NAMALWA (cell line): ENCODE measurements at regions not wholly inside any gene's neighbourhood (a gene's known extent, or its start where the extent isn't known, plus 50 kb on each side); places are given as distances from the start of the nearest gene placed in this dataset.
A peak's percentile ranks its signal among the peaks of the same experiment; 100 is the strongest.
"Not testable (repeated sequence)": the region's sequence is repeated elsewhere in the genome, so short reads cannot be mapped to it uniquely, and the experiment has no call there.

ENCODE experiments used
- DNase-seq: peaks from one replicate; pipeline ENCODE4 v3.0.0-alpha.2; 2015; ENCODE audit warnings: low spot score

GRCh38 chr7:6990426-6991152 lies 164.5 kb upstream of the CCZ1B start:
- not testable (repeated sequence) for DNase-seq

GRCh38 chr7:6991169-6991611 lies 165.1 kb upstream of the CCZ1B start:
- peak; percentile 24 for DNase-seq

- not testable (repeated sequence) for DNase-seq
Measured at GRCh38 chr7:6991686-6992085, 165.6 kb upstream of the CCZ1B start.

GRCh38 chr7:6992133-6992532 lies 166.1 kb upstream of the CCZ1B start:
- not testable (repeated sequence) for DNase-seq

GRCh38 chr7:6995026-6995425 lies 169.0 kb upstream of the CCZ1B start:
- DNase-seq: not testable (repeated sequence)

- DNase-seq: not testable (repeated sequence)
Measured at GRCh38 chr7:6995493-6996289, 169.6 kb upstream of the CCZ1B start.

GRCh38 chr7:6999067-6999666 lies 173.1 kb upstream of the CCZ1B start:
- not testable (repeated sequence) for DNase-seq

- no peak for DNase-seq
Measured at GRCh38 chr7:7002418-7003062, 176.5 kb upstream of the CCZ1B start.

GRCh38 chr7:7005303-7005702 lies 177.0 kb upstream of the C1GALT1 start:
- no peak for DNase-seq

GRCh38 chr7:7005949-7006348 lies 176.4 kb upstream of the C1GALT1 start:
- DNase-seq: not testable (repeated sequence)

- not testable (repeated sequence) for DNase-seq
Measured at GRCh38 chr7:7011241-7011640, 171.1 kb upstream of the C1GALT1 start.

GRCh38 chr7:7011751-7012150 lies 170.6 kb upstream of the C1GALT1 start:
- DNase-seq: not testable (repeated sequence)

GRCh38 chr7:7014827-7015595 lies 167.3 kb upstream of the C1GALT1 start:
- DNase-seq: no peak

- no peak for DNase-seq
Measured at GRCh38 chr7:7017707-7018280, 164.6 kb upstream of the C1GALT1 start.

GRCh38 chr7:7018290-7018689 lies 164.1 kb upstream of the C1GALT1 start:
- no peak for DNase-seq

GRCh38 chr7:7032221-7032620 lies 150.1 kb upstream of the C1GALT1 start:
- DNase-seq: no peak

- no peak for DNase-seq
Measured at GRCh38 chr7:7035851-7036250, 146.5 kb upstream of the C1GALT1 start.

GRCh38 chr7:7042286-7042893 lies 140.0 kb upstream of the C1GALT1 start:
- DNase-seq: not testable (repeated sequence)

GRCh38 chr7:7044806-7045205 lies 137.5 kb upstream of the C1GALT1 start:
- DNase-seq: no peak

- no peak for DNase-seq
Measured at GRCh38 chr7:7048213-7048612, 134.1 kb upstream of the C1GALT1 start.
